ENCODE measurements at regions not wholly inside any gene's neighbourhood (a gene's known extent, or its start where the extent isn't known, plus 50 kb on each side); places are given as distances from the start of the nearest gene placed in this dataset.
"Not testable (repeated sequence)": the region's sequence is repeated elsewhere in the genome, so short reads cannot be mapped to it uniquely, and the experiment has no call there.

DNA sequence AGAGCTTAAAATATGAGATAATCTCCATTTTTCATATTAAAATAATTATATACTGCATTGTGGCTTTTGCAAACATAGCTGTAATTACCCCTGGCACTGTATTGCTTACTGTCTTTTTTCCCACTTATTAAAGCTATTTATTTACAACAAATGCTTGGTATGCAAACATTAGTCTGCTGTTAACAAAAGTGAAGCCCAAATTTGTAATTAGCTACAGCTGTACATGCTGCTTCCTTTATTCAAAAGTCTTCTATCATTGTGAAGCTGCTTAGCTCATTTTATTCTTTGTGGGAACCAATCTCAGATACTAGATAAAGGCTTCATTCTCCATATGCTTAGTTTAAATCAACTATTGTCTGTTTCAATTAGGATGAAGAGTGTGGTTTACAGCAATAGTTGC lies 425.8 kb upstream of the FOXG1 start:
- DNase-seq (ENCODE audit: low read depth) = no peak

- no peak for DNase-seq (ENCODE audit: low read depth)
Measured at GRCh38 chr14:28344381-28344780, 422.2 kb upstream of the FOXG1 start.

GRCh38 chr14:28348797-28349196 lies 417.8 kb upstream of the FOXG1 start:
- no peak for DNase-seq (ENCODE audit: low read depth)

DNA sequence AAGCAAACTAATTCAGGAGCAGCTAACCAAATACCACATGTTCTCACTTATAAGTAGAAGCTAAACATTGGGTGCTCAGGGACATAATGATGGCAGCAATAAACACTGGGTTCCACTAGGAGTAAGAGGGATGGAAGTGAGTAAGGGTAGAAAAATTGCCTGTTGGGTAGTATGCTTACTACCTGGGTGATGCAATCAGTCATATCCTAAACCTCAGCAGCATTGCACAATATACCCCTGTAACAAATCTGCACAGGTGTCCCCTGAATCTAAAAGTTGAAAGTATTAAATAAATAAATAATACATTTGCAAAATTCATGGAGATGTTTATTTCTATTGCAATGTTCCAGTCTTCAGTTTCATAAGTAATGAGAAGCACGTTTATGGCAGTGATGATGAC lies 409.8 kb upstream of the FOXG1 start:
- no peak for DNase-seq (ENCODE audit: low read depth)

DNA sequence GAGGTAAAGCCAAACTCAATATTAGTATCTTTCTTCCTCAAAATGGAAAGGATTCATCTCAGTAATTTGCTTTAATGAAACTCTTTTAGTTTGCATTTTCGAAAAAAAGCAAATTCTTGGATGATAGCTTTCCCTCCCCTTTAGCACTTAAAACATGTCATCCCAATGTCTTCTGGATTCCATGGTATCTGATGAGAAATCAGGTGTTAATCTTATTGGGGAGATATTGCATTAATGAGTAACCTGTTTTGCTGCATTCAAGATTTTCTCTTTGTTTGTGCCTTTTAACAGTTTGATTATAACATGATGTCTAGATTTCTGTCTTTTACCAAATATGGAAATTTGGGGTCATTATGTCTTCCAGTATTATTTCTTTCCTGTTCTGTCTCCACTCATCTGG lies 405.1 kb upstream of the FOXG1 start:
- no peak for DNase-seq (ENCODE audit: low read depth)

GRCh38 chr14:28365510-28365909 lies 401.1 kb upstream of the FOXG1 start:
- DNase-seq (ENCODE audit: low read depth) = no peak

GRCh38 chr14:28373721-28374120 lies 392.9 kb upstream of the FOXG1 start:
- DNase-seq (ENCODE audit: low read depth) = no peak

- no peak for DNase-seq (ENCODE audit: low read depth)
Measured at GRCh38 chr14:28375295-28375694, 391.3 kb upstream of the FOXG1 start.

DNA sequence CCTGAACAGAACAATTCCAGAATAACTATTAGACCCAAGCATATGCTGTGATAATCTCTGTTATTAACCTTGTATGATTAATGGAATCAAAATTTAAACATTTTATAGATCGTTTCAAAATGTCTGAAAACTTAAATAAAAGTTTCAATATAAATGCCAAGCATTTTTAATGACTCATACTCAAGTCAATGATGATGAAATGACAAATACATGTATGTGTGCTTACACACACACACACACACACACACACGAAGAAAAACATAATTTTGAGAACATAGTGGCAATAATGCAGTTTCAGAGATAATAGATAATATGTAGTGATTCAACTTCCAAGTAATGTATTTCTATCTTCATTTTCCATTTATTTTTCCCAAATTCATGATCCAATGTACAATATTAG lies 384.9 kb upstream of the FOXG1 start:
- no peak for DNase-seq (ENCODE audit: low read depth)

- DNase-seq (ENCODE audit: low read depth) = no peak
Measured at GRCh38 chr14:28382444-28383190, 384.0 kb upstream of the FOXG1 start.

DNA sequence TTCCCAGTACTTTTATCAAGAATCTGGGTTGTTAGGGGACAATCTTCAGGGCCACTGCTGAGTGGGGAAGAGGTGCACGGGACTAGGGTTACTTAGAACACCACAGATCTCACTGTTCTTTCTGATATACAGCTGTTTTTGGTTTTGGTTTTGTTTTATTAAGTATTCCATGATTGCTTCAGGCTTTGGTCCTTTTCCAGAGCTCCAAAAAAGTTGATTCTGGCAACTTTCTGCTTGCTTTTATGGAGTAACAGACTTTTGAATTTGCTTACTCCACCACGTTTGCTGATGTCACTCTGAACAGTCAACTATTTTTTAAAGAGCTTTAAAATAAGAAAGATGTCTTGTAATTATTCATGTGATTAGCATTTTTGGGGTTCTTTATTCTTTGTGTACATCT lies 368.1 kb upstream of the FOXG1 start:
- DNase-seq (ENCODE audit: low read depth) = no peak

- not testable (repeated sequence) for DNase-seq (ENCODE audit: low read depth)
Measured at GRCh38 chr14:28401705-28402104, 364.9 kb upstream of the FOXG1 start.

GRCh38 chr14:28406196-28406595 lies 360.4 kb upstream of the FOXG1 start:
- no peak for DNase-seq (ENCODE audit: low read depth)

- no peak for DNase-seq (ENCODE audit: low read depth)
Measured at GRCh38 chr14:28407031-28407825, 359.4 kb upstream of the FOXG1 start.

- no peak for DNase-seq (ENCODE audit: low read depth)
Measured at GRCh38 chr14:28407996-28408395, 358.6 kb upstream of the FOXG1 start.

GRCh38 chr14:28412077-28412476 lies 354.5 kb upstream of the FOXG1 start:
- no peak for DNase-seq (ENCODE audit: low read depth)

DNA sequence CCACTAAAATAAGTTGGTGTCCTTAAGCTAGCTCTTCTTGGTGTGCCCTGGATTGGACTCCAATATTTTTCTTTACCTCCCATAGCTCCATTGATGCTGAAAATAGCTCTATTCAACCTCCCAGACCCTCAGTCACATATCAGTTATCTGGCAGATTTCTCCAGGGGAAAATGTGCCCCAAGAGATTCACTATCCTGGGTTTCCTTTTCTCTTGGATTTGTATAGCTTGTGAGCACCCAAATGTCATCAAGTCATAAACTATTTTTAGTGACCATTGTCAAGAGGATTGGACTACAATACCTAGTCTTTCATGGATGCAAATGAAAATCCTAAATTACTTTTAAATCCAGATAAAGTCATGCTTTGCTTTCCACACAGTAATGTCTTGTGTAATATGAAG lies 339.6 kb upstream of the FOXG1 start:
- no peak for DNase-seq (ENCODE audit: low read depth)

- DNase-seq (ENCODE audit: low read depth) = no peak
Measured at GRCh38 chr14:28436821-28437220, 329.8 kb upstream of the FOXG1 start.

DNA sequence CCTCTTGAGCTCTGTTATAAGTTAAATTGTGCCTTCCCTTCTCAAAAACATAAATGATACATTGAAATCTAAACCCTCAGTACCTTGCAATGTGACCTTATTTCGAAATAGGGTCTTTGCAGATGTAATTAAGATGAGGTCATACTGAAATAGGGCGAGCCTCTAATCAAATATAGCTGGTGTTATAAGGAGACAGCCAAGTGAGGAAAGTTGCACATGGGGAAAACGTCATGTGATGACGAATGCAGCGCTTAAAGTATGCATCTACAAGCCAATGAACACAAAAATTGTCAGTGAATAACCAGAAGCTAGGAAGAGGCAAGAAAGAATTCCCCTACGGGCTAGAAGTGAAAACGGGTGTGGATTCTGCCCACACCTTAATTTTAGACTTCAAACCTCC lies 305.2 kb upstream of the FOXG1 start:
- no peak for DNase-seq (ENCODE audit: low read depth)

DNA sequence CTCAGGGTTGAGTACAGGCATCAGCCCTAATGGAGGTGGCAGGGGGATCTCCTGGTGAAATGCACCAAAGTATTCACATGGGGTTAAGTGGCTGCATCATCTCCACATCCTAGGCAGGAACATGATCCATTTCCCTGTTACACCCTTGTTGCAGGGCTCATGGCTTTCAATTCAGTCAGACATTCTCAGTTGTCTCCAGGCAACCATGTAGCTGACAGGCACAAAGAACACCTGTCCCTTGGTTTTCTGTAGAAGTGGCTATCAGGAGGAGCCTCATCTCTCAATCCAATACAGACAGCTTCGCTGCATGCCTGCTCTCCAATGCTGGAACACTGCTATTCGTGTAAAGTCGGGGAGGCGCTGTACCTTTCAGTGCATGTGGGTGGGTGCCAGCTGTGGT lies 299.0 kb upstream of the FOXG1 start:
- DNase-seq (ENCODE audit: low read depth) = no peak

DNA sequence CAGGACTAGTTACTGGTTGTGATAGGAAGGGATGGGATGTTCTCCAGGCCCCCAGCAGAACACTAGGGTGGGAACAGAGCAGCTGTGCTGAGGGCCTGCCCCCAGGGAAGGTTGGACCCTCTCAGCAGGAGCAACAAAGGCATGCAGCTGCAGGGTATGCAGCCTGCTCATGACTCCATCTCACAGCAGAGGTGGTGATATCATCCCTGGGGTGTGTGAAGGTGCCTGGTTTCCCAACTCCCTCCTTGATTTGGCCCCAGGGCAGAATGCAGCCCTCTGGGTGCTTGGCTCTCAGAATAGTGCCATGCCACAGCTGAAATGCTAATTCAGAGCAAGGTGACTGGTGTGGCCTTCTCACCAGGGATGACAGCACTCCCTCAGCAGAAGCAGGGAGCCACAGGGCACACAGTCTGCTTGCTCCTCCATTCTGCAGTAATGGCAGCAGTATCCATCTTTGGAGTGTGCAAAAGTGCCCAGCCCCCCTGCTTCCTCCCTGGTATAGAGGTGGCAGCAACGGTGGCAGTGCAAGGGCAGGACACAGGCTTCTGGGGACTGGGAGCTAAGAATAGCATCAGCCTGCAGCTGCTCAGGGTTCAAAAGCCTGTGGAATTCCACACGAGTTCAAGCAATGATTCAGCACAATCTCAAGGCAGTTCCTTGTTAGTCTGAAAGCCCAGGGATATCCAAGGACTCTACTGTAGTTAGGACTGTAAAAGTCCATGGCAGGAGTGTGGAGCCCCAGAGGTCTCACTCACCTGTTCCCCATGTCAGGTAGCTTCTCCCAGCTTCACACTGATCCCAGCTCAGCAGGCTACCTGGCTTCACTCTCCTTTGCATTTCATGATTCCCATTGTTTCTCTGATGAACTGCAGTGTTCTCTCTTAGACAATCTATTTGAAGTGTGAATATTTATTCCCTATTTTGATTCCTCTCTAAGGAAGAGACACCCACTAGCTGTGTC lies 298.1 kb upstream of the FOXG1 start:
- DNase-seq (ENCODE audit: low read depth) = no peak

DNA sequence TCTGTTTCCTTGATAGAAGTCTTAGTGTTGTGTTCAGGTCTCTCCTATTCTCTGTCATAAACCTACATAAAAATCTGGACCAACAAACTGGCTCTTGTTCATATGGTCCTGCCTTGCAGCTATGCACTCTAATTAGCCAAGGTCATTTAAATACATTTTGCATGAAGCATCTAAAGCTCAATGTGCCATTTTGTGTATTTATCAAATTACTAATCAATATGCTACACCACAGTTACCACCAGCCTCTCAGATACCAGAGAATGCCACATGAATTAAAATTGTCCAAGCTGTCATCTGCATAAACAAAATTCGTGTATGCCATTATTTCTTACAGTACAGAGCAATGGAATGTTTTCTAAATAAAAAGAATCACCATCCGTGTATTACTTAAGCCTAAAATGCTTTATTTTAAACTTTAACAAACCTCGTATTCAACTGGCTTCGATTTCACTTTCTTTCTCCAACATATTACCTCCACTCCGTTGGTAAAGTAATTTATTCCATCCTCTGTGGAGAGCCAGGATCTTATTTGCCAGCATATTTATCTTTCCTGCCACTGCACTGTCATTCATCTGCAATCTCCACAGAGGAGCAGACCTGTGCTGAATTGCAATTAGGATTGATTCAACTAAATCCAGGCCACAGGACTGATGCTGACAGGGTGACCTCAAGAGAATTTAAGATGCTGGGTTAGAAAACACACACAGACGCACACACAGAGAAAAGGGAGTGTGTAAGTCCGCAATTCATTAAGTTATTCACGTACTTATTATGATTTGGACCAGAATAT lies 284.1 kb upstream of the FOXG1 start:
- no peak for DNase-seq (ENCODE audit: low read depth)
